ENCODE measurements at regions not wholly inside any gene's neighbourhood (a gene's known extent, or its start where the extent isn't known, plus 50 kb on each side); places are given as distances from the start of the nearest gene placed in this dataset.

- ATAC-seq (no peak), DNase-seq (no peak)
- H3K27me3 ChIP-seq, result no peaks in the 10 kb centered on the region
- H3K36me3 ChIP-seq, result no peaks in the 10 kb centered on the region
- H3K4me1 ChIP-seq, result no peaks in the 10 kb centered on the region
- H3K9me3 ChIP-seq, result no peaks in the 10 kb centered on the region
- peak overlapping the region in 1 of 2 donors; percentile 37 for H3K27ac ChIP-seq
- no peak overlapping the region for H3K4me3 ChIP-seq
- intact Hi-C loops (cut with DNase I), result no loop called here
- TF ChIP-seq CTCF (IDR thresholded peaks at IDR 0.05), result no peak
Observed at GRCh38 chr7:116377721-116378120, 121.8 kb upstream of the CAV2 start.

DNA sequence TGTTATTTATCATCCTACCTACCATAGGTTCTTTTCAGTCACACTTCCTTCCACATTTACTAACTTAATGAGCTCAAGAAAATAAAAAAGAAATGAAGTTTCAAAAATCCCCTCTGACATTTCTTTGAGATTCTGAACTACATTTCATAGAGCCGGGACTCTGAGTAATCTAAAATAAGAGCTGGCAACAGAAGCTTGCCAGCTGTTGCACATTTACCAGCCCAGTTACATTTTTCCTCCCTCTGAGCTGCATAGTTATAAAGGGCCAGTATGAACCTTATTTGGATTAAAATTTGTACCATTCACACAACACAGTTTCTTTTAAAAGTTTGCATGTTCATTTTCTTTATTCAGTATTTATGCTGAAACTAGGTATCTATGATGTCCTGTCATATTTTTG lies 119.5 kb upstream of the CAV2 start:
- ATAC-seq (no peak), DNase-seq (peak in 2 of 4 donors; percentile 81 to 84)
- Histone ChIP-seq H3K27me3 (no peaks in the 10 kb centered on the region), H3K9me3 (no peaks in the 10 kb centered on the region), H3K36me3 (no peaks in the 10 kb centered on the region), H3K4me1 (no peaks in the 10 kb centered on the region), H3K4me3 (no peak overlapping the region), H3K27ac (peak overlapping the region; percentile 4 to 10)
- intact Hi-C loops (cut with DNase I), result no loop called here
- no peak for TF ChIP-seq CTCF (IDR thresholded peaks at IDR 0.05)

DNA sequence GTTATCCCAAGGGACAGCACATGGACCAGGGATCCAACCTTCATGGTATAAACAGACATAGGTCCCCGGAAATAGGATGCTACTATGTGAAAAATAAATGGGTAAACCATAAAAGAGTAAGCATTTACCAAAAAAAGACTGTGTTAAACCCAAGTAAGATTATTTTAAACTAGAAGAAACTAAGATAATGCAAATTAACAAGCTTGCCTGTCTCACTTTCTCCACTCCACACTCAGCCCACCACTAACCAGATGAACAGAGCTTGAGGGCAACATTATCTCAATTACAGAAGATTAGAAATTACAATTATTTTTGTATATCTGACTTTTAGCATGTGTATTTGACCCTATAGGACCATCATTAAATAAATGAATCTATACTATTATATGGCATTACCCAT lies 117.2 kb upstream of the CAV2 start:
- intact Hi-C loops (cut with DNase I), result no loop called here
- no peak for DNase-seq
- Histone ChIP-seq H3K4me1 (no peaks in the 10 kb centered on the region), H3K27ac (no peak overlapping the region), H3K4me3 (no peak overlapping the region), H3K27me3 (no peaks in the 10 kb centered on the region), H3K36me3 (no peaks in the 10 kb centered on the region), H3K9me3 (no peaks in the 10 kb centered on the region)
- TF ChIP-seq CTCF (IDR thresholded peaks at IDR 0.05), result no peak
- no peak for ATAC-seq

DNA sequence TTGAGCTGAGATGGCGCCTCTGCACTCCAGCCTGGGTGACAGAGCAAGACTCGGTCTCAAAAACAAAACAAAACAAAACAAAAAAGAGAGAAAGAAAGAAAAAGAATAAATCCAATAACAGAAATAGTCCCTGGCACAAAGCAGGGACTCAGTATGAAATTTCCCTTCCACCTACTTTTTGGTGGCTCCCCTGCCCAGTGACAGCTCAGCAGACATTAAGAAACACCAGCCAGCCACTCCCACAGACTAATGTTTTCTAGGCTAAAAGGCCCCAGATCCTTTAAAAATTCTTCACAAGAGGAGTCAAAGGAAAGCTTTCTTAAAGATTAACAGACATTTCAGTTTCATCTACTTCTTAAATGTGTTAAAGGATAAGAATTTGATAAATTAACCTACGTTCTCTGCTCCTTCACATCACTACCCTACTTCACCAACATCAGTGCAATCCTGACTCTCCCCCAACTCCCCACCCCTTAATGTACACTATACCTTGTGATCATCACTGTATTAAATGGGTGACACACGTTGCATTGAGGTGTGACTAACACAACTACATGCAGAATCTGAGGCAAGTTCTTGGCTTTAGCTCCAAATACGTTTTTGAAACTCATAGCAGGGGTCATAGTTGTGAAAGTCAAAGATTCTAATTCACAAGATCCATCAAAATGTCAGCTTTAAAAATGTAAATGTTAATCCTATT lies 114.5 kb upstream of the CAV2 start:
- no peak for TF ChIP-seq CTCF (IDR thresholded peaks at IDR 0.05)
- no peaks in the 10 kb centered on the region for H3K9me3 ChIP-seq
- ATAC-seq, result no peak

GRCh38 chr7:116386674-116387073 lies 112.9 kb upstream of the CAV2 start:
- Histone ChIP-seq H3K27me3 (no peaks in the 10 kb centered on the region), H3K36me3 (no peaks in the 10 kb centered on the region), H3K9me3 (no peaks in the 10 kb centered on the region), H3K4me3 (no peak overlapping the region), H3K27ac (no peak overlapping the region), H3K4me1 (no peaks in the 10 kb centered on the region)
- intact Hi-C loops (cut with DNase I), result no loop called here
- ATAC-seq (no peak), DNase-seq (no peak)
- TF ChIP-seq CTCF (IDR thresholded peaks at IDR 0.05), result no peak

More for the DNA sequence above, 114.5 kb upstream of the CAV2 start:
- H3K36me3 ChIP-seq, result no peaks in the 10 kb centered on the region
- no peak overlapping the region for H3K27ac ChIP-seq
- H3K4me1 ChIP-seq, result no peaks in the 10 kb centered on the region
- H3K27me3 ChIP-seq, result no peaks in the 10 kb centered on the region
- no peak for DNase-seq
- intact Hi-C loops (cut with DNase I), result no loop called here
- H3K4me3 ChIP-seq, result no peak overlapping the region
